ENCODE measurements at regions not wholly inside any gene's neighbourhood (a gene's known extent, or its start where the extent isn't known, plus 50 kb on each side); places are given as distances from the start of the nearest gene placed in this dataset.

GRCh38 chr18:69215161-69215560 lies 185.5 kb upstream of the DOK6 start:
- no peak for DNase-seq (ENCODE audit: low read depth in 4 of 4, low spot score in 3 of 4)

GRCh38 chr18:69216321-69216720 lies 184.4 kb upstream of the DOK6 start:
- no peak for DNase-seq (ENCODE audit: low read depth in 4 of 4, low spot score in 3 of 4)

GRCh38 chr18:69217196-69218000 lies 183.3 kb upstream of the DOK6 start:
- no peak for DNase-seq (ENCODE audit: low read depth in 4 of 4, low spot score in 3 of 4)

GRCh38 chr18:69220529-69220928 lies 180.2 kb upstream of the DOK6 start:
- no peak for DNase-seq (ENCODE audit: low read depth in 4 of 4, low spot score in 3 of 4)

GRCh38 chr18:69222089-69222488 lies 178.6 kb upstream of the DOK6 start:
- no peak for DNase-seq (ENCODE audit: low read depth in 4 of 4, low spot score in 3 of 4)

GRCh38 chr18:69226971-69227370 lies 173.7 kb upstream of the DOK6 start:
- no peak for DNase-seq (ENCODE audit: low read depth in 4 of 4, low spot score in 3 of 4)

GRCh38 chr18:69230204-69230603 lies 170.5 kb upstream of the DOK6 start:
- DNase-seq (ENCODE audit: low read depth in 4 of 4, low spot score in 3 of 4): no peak

GRCh38 chr18:69233465-69234054 lies 167.1 kb upstream of the DOK6 start:
- no peak for DNase-seq (ENCODE audit: low read depth in 4 of 4, low spot score in 3 of 4)

GRCh38 chr18:69239849-69240674 lies 160.6 kb upstream of the DOK6 start:
- no peak for DNase-seq (ENCODE audit: low read depth in 4 of 4, low spot score in 3 of 4)

- no peak for DNase-seq (ENCODE audit: low read depth in 4 of 4, low spot score in 3 of 4)
Measured at GRCh38 chr18:69246027-69246426, 154.7 kb upstream of the DOK6 start.

GRCh38 chr18:69250305-69251151 lies 150.2 kb upstream of the DOK6 start:
- DNase-seq (ENCODE audit: low read depth in 4 of 4, low spot score in 3 of 4): no peak

- DNase-seq (ENCODE audit: low read depth in 4 of 4, low spot score in 3 of 4): no peak
Measured at GRCh38 chr18:69257861-69258458, 142.7 kb upstream of the DOK6 start.

GRCh38 chr18:69259282-69259681 lies 141.4 kb upstream of the DOK6 start:
- no peak for DNase-seq (ENCODE audit: low read depth in 4 of 4, low spot score in 3 of 4)

GRCh38 chr18:69261406-69261805 lies 139.3 kb upstream of the DOK6 start:
- DNase-seq (ENCODE audit: low read depth in 4 of 4, low spot score in 3 of 4): no peak

- no peak for DNase-seq (ENCODE audit: low read depth in 4 of 4, low spot score in 3 of 4)
Measured at GRCh38 chr18:69265656-69266055, 135.0 kb upstream of the DOK6 start.

GRCh38 chr18:69267895-69268294 lies 132.8 kb upstream of the DOK6 start:
- no peak for DNase-seq (ENCODE audit: low read depth in 4 of 4, low spot score in 3 of 4)

- no peak for DNase-seq (ENCODE audit: low read depth in 4 of 4, low spot score in 3 of 4)
Measured at GRCh38 chr18:69282371-69282770, 118.3 kb upstream of the DOK6 start.

GRCh38 chr18:69291044-69291443 lies 109.6 kb upstream of the DOK6 start:
- DNase-seq (ENCODE audit: low read depth in 4 of 4, low spot score in 3 of 4): no peak

GRCh38 chr18:69291755-69292154 lies 108.9 kb upstream of the DOK6 start:
- no peak for DNase-seq (ENCODE audit: low read depth in 4 of 4, low spot score in 3 of 4)

- no peak for DNase-seq (ENCODE audit: low read depth in 4 of 4, low spot score in 3 of 4)
Measured at GRCh38 chr18:69300185-69300584, 100.5 kb upstream of the DOK6 start.

Data from right renal pelvis (tissue), 4 donors.